Activated naive CD8-positive, alpha-beta T cell treated with anti-CD3 and anti-CD28 coated beads for 36 hours (primary cell): ENCODE measurements at regions not wholly inside any gene's neighbourhood (a gene's known extent, or its start where the extent isn't known, plus 50 kb on each side); places are given as distances from the start of the nearest gene placed in this dataset.

Experiments
- DNase-seq: peaks from one replicate; pipeline ENCODE4 v3.0.0; 2021
- H3K27ac Mint-ChIP-seq: one replicate; pipeline ENCODE4 v1.8.0; 2022; ENCODE audit warnings: mild to moderate bottlenecking, moderate library complexity, mixed read lengths
- H3K27me3 Mint-ChIP-seq: one replicate; pipeline ENCODE4 v1.8.0; 2022; ENCODE audit warnings: mild to moderate bottlenecking, mixed read lengths
- H3K36me3 Mint-ChIP-seq: one replicate; pipeline ENCODE4 v1.8.0; 2021; ENCODE audit warnings: mild to moderate bottlenecking, mixed read lengths
- H3K4me1 Mint-ChIP-seq: one replicate; pipeline ENCODE4 v1.8.0; 2021; ENCODE audit warnings: mixed read lengths
- H3K4me3 Mint-ChIP-seq: one replicate; pipeline ENCODE4 v1.8.0; 2022; ENCODE audit warnings: mild to moderate bottlenecking, moderate library complexity, mixed read lengths
- H3K9me3 Mint-ChIP-seq: one replicate; pipeline ENCODE4 v1.8.0; 2022; ENCODE audit warnings: mixed read lengths

DNA sequence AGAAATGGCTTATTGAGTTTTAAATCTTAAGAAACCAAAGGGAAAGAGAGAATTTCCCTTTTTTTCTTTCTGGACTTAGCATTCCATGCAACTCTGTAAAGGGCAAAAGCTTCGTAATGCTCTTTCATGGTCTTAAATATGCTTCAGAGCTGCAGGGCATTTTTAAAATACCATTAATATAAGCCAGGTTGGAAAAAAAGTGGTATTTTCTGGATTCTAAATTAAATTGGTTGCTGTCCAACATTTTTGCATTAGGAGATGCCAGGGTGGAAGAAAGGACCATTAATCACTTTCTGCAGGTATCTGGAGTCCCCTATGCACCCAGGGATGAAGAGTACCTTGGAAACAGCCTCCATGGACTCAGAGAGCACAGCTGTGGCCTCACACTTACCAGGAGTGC lies 215.1 kb upstream of the DAPK1 start:
- no peaks in the 10 kb centered on the region for H3K36me3 Mint-ChIP-seq
- H3K27ac Mint-ChIP-seq: no peak overlapping the region
- H3K9me3 Mint-ChIP-seq: no peaks in the 10 kb centered on the region
- H3K4me1 Mint-ChIP-seq: no peaks in the 10 kb centered on the region
- H3K27me3 Mint-ChIP-seq: peaks cover 10% of the 10 kb centered on the region
- DNase-seq: no peak
- no peak overlapping the region for H3K4me3 Mint-ChIP-seq

DNA sequence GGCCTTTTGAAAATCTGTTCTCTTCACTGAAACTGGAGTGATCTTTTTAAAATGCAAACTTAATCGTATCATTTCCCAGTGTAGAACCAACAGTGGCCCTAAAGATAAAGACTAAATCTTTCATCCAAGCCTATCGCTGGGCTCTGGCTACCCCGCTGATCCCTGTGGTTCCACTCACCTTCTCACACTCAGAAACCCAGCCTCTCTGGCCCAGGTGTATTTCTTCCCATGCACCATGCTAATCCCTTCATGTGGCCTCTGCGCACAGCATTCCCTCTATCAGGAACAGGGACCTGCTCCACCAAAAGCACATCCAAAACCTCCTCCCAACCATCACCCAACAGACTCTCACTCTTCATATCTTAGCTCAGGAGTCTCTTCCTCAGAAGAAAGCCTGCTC lies 214.1 kb upstream of the DAPK1 start:
- peaks cover 10% of the 10 kb centered on the region for H3K27me3 Mint-ChIP-seq
- no peaks in the 10 kb centered on the region for H3K4me1 Mint-ChIP-seq
- H3K4me3 Mint-ChIP-seq: no peak overlapping the region
- no peak for DNase-seq
- H3K9me3 Mint-ChIP-seq: no peaks in the 10 kb centered on the region
- no peak overlapping the region for H3K27ac Mint-ChIP-seq
- no peaks in the 10 kb centered on the region for H3K36me3 Mint-ChIP-seq

DNA sequence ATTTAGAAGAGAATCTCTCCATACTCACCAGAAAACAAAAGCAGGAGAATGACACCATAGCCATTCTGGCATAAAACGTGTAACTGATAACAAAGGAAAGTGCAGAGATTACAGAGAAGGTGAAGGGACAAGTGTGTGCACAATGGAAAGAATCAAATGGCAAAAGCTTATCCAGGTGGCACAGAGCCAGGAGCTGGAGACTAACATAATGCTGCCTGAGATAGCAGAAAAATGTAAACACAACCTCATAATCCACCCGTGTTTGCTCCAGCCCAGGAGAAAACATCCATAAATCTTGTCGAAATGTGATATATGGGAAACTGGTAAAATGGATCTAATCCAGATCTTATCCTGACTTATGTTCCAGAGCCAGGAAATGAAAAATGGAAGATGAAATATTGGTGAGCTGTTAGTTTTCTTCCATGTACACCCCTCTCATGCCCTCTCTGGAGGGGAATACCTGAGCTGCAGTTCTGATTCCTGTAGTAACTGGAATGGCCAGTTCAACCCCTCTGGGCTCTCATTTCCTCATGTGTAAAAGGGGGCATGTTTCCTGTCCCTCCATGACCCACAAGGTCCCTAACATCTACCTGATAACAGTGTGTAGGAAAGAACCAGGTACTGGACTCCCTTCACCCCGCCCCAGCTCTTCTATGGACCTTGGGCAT lies 212.3 kb upstream of the DAPK1 start:
- H3K4me3 Mint-ChIP-seq: no peak overlapping the region

DNA sequence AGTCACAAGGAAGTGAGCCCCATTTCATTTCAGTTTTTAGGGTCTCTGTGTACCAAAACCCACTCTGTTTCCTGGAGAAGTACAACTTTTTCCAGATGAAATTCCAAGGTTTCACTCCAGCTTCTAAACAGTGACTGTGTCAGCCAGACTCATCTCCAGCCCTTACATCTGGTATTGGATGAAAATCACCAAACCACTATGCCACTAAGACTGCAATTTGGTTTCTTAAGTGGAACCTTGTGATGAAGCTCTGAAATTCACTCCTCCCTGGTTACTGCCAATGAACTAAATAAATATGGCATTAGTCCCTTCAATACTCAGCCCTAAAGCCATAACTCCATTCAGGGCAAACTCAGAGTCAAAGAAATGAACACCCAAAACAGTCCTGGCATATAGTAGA lies 211.2 kb upstream of the DAPK1 start:
- H3K4me3 Mint-ChIP-seq: no peak overlapping the region
- no peaks in the 10 kb centered on the region for H3K9me3 Mint-ChIP-seq
- DNase-seq: no peak
- H3K36me3 Mint-ChIP-seq: no peaks in the 10 kb centered on the region
- no peaks in the 10 kb centered on the region for H3K4me1 Mint-ChIP-seq
- H3K27ac Mint-ChIP-seq: no peak overlapping the region
- H3K27me3 Mint-ChIP-seq: peaks cover 16% of the 10 kb centered on the region

More for the DNA sequence above, 212.3 kb upstream of the DAPK1 start:
- Mint-ChIP-seq H3K9me3 (no peaks in the 10 kb centered on the region), H3K27me3 (peaks cover 16% of the 10 kb centered on the region), H3K36me3 (no peaks in the 10 kb centered on the region), H3K4me1 (no peaks in the 10 kb centered on the region), H3K27ac (no peak overlapping the region)
- DNase-seq: no peak

DNA sequence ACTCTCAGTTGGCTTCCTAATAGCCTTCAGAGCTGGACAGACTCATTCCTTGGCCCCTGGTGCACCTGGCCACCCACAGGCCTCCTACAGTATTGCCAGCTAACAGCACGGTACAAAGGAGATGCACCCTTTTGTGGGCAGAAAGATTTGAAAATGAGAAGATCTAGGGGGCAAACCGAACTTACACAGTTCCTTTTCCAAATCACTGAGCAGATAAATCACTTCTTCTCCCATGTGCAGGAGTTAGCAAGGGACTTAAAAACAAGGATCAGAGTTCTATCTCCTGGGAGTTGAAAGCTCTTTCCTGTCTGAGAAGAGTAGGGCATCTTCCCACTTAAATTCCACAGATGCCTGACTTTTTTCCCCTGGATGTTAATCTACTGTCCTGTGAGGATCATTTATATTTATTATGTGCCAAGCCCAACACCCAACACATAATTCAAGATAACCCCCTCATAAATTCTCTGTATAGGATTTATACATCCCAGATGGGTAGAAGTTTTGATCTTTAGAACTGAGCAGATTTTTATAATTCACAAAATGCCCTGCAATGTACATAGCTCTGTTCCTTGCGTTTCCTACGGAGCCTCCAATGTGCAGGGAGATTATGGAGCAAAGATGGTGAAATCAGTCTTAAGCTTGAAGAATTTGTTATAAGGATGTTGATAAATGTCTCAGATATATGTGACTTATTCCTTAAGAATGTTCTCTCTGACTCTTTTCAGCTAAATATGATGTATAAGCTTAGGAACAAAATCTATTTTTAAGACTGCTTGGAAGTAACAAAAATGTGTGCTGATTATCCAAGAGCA lies 207.2 kb upstream of the DAPK1 start:
- Mint-ChIP-seq H3K4me3 (no peak overlapping the region), H3K27me3 (peaks cover 8% of the 10 kb centered on the region), H3K36me3 (no peaks in the 10 kb centered on the region), H3K9me3 (peaks cover 1% of the 10 kb centered on the region), H3K4me1 (no peaks in the 10 kb centered on the region), H3K27ac (no peak overlapping the region)
- DNase-seq: no peak

DNA sequence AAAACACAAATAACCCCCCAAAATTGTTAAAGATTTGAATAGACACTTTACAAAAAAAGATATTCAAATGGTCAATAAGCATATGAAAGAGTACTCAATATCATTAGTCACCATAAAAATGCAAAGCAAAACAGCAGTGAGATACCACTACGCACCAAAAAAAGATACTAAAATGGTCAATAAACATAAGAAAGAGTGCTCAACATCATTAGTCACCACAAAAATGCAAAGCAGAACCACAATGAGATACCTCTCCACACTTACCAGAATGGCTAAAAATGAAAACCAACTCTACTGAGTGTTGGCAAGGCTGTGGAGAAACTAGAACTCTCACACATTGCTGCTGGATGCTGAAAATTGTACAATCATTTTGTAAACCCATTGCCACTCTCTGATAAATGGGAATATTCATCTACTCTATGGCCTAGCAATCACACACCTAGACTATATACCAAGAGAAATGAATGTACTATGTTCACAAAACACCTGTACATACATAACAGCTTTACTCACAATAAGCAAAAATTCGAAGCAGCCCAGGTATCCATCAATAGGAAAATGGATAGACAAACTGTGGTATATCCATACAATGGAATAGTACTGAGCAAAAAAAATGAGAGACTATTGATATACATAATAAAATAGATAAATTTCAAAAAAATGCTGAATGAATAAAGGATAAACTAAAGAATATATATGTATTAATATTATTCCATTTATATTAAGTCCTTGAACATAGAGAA lies 205.0 kb upstream of the DAPK1 start:
- H3K27me3 Mint-ChIP-seq: peaks cover 14% of the 10 kb centered on the region
- no peak for DNase-seq
- H3K27ac Mint-ChIP-seq: no peak overlapping the region
- H3K36me3 Mint-ChIP-seq: no peaks in the 10 kb centered on the region
- H3K4me3 Mint-ChIP-seq: no peak overlapping the region
- H3K4me1 Mint-ChIP-seq: no peaks in the 10 kb centered on the region
- peaks cover 1% of the 10 kb centered on the region for H3K9me3 Mint-ChIP-seq

DNA sequence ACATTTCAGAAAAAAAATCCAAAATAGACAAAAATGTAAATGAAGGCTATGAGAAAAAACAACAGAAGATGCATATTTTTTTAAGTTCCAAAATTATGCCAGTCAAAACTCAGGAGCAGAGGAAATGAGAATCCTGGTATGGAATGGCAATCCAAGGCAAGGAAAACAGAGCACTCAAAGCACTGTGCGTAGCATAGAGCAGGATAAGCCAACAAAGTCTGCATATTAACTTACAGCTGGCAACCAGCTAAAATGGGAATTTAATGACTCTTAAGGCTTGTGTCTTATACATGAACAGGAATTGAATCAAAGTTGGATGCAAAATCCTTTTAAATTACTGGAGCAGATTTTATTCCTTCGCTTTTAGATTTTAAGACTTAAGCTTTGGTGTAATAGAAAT lies 203.5 kb upstream of the DAPK1 start:
- peaks cover 18% of the 10 kb centered on the region for H3K27me3 Mint-ChIP-seq
- H3K36me3 Mint-ChIP-seq: no peaks in the 10 kb centered on the region
- H3K27ac Mint-ChIP-seq: no peak overlapping the region
- no peak for DNase-seq
- H3K9me3 Mint-ChIP-seq: peaks cover 1% of the 10 kb centered on the region
- H3K4me3 Mint-ChIP-seq: no peak overlapping the region
- H3K4me1 Mint-ChIP-seq: no peaks in the 10 kb centered on the region

DNA sequence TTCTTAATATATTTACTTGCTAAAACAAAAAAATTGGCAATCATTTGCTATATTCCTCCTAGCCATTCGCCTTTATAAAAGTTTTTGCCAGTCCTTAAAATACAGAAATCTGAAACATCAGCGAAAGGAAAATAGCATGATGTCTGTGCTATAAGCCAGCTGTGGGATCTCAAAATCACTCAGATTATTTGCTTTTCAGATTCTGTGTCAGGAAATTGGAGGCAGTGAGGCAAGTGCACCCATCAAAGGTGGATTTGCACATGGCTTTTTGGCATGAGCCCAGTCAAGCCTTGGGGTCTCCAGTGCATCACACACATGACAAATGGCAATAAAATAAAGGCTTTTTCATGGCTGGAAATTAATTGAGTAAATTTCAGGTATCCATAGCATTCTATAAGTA lies 196.8 kb upstream of the DAPK1 start:
- Mint-ChIP-seq H3K4me1 (no peaks in the 10 kb centered on the region), H3K27ac (no peak overlapping the region), H3K4me3 (no peak overlapping the region), H3K27me3 (peaks cover 18% of the 10 kb centered on the region), H3K9me3 (no peaks in the 10 kb centered on the region), H3K36me3 (no peaks in the 10 kb centered on the region)
- DNase-seq: no peak

DNA sequence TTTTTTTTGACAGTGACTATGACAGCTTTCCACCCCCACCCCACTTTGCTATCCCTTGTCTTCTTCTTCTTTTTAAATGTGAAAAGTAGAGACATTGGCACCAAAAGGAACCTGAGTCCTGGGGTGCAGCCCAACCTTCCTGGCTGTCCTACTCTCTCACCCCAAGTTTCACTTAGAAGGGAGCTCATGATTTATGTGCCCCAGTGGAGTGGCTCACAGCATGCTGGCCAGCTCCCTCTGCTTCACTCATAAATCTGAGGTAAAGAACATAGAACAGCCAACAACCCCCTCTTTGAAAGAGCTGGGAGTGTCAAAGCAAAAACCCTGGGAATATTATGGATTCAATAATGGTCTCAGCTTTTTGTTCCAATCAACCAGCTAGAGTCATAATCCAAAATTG lies 196.3 kb upstream of the DAPK1 start:
- H3K4me1 Mint-ChIP-seq: no peaks in the 10 kb centered on the region
- H3K9me3 Mint-ChIP-seq: no peaks in the 10 kb centered on the region
- no peak overlapping the region for H3K27ac Mint-ChIP-seq
- peaks cover 18% of the 10 kb centered on the region for H3K27me3 Mint-ChIP-seq
- no peaks in the 10 kb centered on the region for H3K36me3 Mint-ChIP-seq
- no peak for DNase-seq
- no peak overlapping the region for H3K4me3 Mint-ChIP-seq

DNA sequence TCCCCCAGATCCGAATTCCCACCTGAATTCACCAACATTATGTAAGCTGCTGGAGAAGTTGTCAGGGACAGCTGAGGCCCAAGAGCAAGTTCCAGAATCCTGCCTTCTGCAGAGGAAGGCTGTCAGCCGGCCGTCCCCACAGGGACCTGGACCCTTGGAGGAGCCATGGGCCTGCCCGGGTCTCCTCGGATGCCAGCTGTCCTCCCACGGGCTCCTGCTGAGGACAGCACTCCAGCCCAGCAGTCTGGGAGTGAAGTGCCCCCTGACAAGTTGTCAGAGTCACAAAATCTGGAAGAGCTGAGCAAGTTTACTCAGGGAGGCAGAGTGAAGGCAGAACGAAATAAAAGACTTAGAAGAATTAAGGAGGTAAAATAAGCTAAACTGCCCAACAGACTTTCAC lies 192.5 kb upstream of the DAPK1 start:
- no peak for DNase-seq
- Mint-ChIP-seq H3K9me3 (no peaks in the 10 kb centered on the region), H3K27me3 (peaks cover 15% of the 10 kb centered on the region), H3K4me3 (no peak overlapping the region), H3K4me1 (no peaks in the 10 kb centered on the region), H3K27ac (no peak overlapping the region), H3K36me3 (no peaks in the 10 kb centered on the region)

DNA sequence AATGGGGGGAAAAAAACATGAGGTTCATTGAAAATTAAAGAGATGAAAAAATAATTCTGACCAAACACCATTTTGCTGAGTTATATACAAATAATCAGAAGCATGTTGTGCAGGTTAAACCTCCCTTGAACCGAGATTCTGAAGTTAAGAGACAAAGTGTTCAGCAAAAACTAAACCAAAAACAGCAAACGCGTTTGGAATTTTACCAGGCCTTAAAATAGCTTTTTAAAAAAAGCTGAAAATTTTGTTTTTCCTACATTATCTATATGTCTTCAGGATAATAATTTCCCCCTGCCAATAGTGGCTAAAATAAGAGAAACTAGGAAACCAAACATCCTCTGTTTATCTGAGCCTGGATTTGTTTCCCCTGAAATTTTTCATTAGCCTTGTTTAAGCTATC lies 191.7 kb upstream of the DAPK1 start:
- Mint-ChIP-seq H3K9me3 (no peaks in the 10 kb centered on the region), H3K27ac (no peak overlapping the region)
- DNase-seq: no peak

DNA sequence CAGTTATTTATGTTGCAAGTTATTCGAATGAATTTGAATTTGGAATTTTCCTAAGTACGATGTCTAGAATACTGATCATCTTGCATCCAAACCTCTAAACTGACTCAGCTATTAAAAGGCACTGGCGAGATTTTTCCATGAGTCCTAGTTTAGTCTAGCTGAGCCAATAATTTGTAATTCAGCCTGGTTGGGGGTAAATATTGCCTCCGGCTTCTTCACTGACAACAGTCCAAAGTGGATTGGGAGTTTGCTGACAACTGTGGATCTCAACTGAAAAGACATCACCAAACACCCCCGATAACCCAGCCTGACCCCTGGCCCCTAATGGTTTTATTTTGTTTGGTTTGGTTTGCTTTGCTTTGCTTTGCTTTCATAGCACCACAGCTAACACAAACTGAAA lies 189.8 kb upstream of the DAPK1 start:
- Mint-ChIP-seq H3K4me3 (no peak overlapping the region), H3K9me3 (no peaks in the 10 kb centered on the region), H3K4me1 (no peaks in the 10 kb centered on the region), H3K27me3 (peaks cover 15% of the 10 kb centered on the region), H3K36me3 (no peaks in the 10 kb centered on the region), H3K27ac (no peak overlapping the region)
- no peak for DNase-seq

More for the DNA sequence above, 191.7 kb upstream of the DAPK1 start:
- Mint-ChIP-seq H3K36me3 (no peaks in the 10 kb centered on the region), H3K4me1 (no peaks in the 10 kb centered on the region), H3K27me3 (peaks cover 15% of the 10 kb centered on the region), H3K4me3 (no peak overlapping the region)

DNA sequence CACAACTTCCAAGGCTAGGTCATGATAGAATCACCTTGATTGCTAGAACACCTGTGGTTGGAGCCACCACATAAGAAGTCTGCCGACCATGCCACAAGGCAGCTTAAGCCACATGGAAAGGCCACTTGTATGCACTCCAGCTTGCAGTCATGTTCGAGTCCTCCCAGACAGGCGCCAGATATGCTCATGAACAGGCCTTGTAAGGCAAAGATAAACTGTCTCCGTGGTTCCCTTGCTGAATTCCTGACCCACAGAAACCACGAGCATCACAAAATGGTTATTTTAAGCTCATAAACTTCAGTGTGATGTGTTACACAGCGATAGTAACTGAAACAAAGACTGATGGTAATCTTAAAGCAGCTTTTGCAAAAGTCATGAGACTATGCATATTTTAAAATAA lies 188.4 kb upstream of the DAPK1 start:
- Mint-ChIP-seq H3K27ac (no peak overlapping the region), H3K4me3 (no peak overlapping the region), H3K36me3 (no peaks in the 10 kb centered on the region), H3K9me3 (no peaks in the 10 kb centered on the region), H3K27me3 (peaks cover 9% of the 10 kb centered on the region), H3K4me1 (no peaks in the 10 kb centered on the region)
- no peak for DNase-seq

DNA sequence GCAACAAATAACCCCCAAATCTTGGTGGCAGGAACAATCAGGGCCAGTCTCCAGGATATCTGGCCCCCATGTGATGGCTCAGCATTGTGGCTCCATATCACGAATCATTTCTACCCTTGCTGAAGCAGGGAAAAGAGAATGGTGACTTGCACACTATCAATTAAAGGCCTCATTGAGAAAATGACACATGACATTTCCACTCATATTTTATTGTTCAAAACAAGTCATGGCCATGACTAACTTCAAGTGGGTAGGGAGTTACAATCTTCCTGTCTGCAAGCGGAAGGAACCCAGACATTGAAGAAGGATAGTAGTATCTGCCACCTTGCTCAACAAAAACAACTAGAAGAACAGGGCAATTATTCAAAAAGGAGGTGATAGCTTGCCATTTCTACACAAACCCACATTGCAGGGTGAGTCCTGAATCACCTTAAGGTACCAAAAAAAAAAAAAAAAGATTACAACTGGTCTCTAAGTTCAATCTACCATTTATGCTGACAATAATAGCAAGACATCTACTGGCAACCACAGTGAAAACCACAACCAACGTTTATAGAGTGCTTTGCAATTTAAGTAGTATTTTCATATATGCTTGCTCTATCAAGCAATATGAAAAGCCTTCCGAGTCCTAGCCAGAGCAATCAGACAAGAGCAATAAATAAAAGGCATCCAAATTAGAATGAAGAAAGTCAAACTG lies 186.7 kb upstream of the DAPK1 start:
- H3K27ac Mint-ChIP-seq: no peak overlapping the region
- DNase-seq: no peak
- no peaks in the 10 kb centered on the region for H3K4me1 Mint-ChIP-seq
- H3K36me3 Mint-ChIP-seq: no peaks in the 10 kb centered on the region
- H3K9me3 Mint-ChIP-seq: no peaks in the 10 kb centered on the region
- peaks cover 9% of the 10 kb centered on the region for H3K27me3 Mint-ChIP-seq
- H3K4me3 Mint-ChIP-seq: no peak overlapping the region

DNA sequence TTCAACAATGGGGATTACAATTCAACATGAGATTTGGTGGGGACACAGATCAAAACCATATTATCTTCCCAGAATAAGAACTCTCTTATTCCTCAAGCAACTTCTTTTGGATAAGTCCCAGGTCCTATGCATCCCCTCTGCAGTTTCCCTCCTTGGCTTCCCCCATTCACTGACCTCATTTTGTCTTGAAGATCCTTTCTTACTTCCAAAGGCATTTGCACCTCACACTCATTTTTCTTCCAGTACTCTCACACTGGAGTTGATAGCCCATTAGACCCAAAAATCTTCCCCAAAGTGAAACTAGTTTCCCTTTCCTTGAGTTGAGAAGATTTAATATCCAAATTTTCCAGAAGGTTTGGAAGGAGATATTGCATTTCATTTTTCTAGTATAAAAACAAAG lies 178.0 kb upstream of the DAPK1 start:
- Mint-ChIP-seq H3K36me3 (no peaks in the 10 kb centered on the region), H3K27me3 (no peaks in the 10 kb centered on the region), H3K4me1 (no peaks in the 10 kb centered on the region), H3K9me3 (no peaks in the 10 kb centered on the region), H3K27ac (no peak overlapping the region), H3K4me3 (no peak overlapping the region)
- DNase-seq: no peak
